ENCODE measurements at regions not wholly inside any gene's neighbourhood (a gene's known extent, or its start where the extent isn't known, plus 50 kb on each side); places are given as distances from the start of the nearest gene placed in this dataset.

- Mint-ChIP-seq H3K27ac (ENCODE audit: unreplicated experiment) (no peak overlapping the region), H3K27me3 (ENCODE audit: insufficient read depth, unreplicated experiment) (peaks cover 3% of the 10 kb centered on the region), H3K4me1 (ENCODE audit: low read depth, unreplicated experiment) (no peaks in the 10 kb centered on the region), H3K9me3 (ENCODE audit: unreplicated experiment) (no peaks in the 10 kb centered on the region), H3K36me3 (ENCODE audit: insufficient read depth, unreplicated experiment) (no peaks in the 10 kb centered on the region), H3K4me3 (ENCODE audit: unreplicated experiment) (no peak overlapping the region)
- Histone ChIP-seq H3K9me3 (no peaks in the 10 kb centered on the region), H3K27me3 (replicated peaks; ENCODE audit: control insufficient read depth, insufficient read depth, low read length) (no peaks in the 10 kb centered on the region), H3K4me3 (ENCODE audit: low read depth, low read length) (no peak overlapping the region), H3K36me3 (ENCODE audit: control insufficient read depth, insufficient read depth, low read length) (no peaks in the 10 kb centered on the region), H3K4me1 (no peaks in the 10 kb centered on the region)
- no peak for TF ChIP-seq CTCF (IDR thresholded peaks at IDR 0.05; ENCODE audit: insufficient read depth in 1 of 2, low read depth in 1 of 2, low read length in 1 of 2, severe bottlenecking in 1 of 2, unreplicated experiment in 1 of 2)
- DNase-seq = no peak
- intact Hi-C loops (cut with micrococcal nuclease; ENCODE audit: unreplicated experiment) = no loop called here
- CTCF ChIA-PET = no interaction called here
- POLR2A ChIA-PET = no interaction called here
- no TSS peak for BruUV-seq (replicated peaks)
These were observed 91.1 kb upstream of the CARD11 start for GRCh38 chr7:3134745-3135144.

GRCh38 chr7:3135626-3136025 lies 92.0 kb upstream of the CARD11 start:
- Mint-ChIP-seq H3K36me3 (ENCODE audit: insufficient read depth, unreplicated experiment) (no peaks in the 10 kb centered on the region), H3K27me3 (ENCODE audit: insufficient read depth, unreplicated experiment) (peaks cover 5% of the 10 kb centered on the region), H3K9me3 (ENCODE audit: unreplicated experiment) (no peaks in the 10 kb centered on the region), H3K4me1 (ENCODE audit: low read depth, unreplicated experiment) (no peaks in the 10 kb centered on the region), H3K27ac (ENCODE audit: unreplicated experiment) (no peak overlapping the region), H3K4me3 (ENCODE audit: unreplicated experiment) (no peak overlapping the region)
- H3K4me3 ChIP-seq (ENCODE audit: low read depth, low read length) = no peak overlapping the region
- TF ChIP-seq CTCF (IDR thresholded peaks at IDR 0.05; ENCODE audit: insufficient read depth in 1 of 2, low read depth in 1 of 2, low read length in 1 of 2, severe bottlenecking in 1 of 2, unreplicated experiment in 1 of 2) = no peak
- H3K27me3 ChIP-seq (replicated peaks; ENCODE audit: control insufficient read depth, insufficient read depth, low read length) = no peaks in the 10 kb centered on the region
- no TSS peak for BruUV-seq (replicated peaks)
- ChIA-PET CTCF (no interaction called here), POLR2A (no interaction called here)
- intact Hi-C loops (cut with micrococcal nuclease; ENCODE audit: unreplicated experiment) = no loop called here
- H3K36me3 ChIP-seq (ENCODE audit: control insufficient read depth, insufficient read depth, low read length) = no peaks in the 10 kb centered on the region
- no peaks in the 10 kb centered on the region for H3K4me1 ChIP-seq
- H3K9me3 ChIP-seq = no peaks in the 10 kb centered on the region
- DNase-seq = no peak

GRCh38 chr7:3138206-3138605 lies 94.5 kb upstream of the CARD11 start:
- Histone ChIP-seq H3K9me3 (no peaks in the 10 kb centered on the region), H3K4me1 (no peaks in the 10 kb centered on the region), H3K27me3 (replicated peaks; ENCODE audit: control insufficient read depth, insufficient read depth, low read length) (no peaks in the 10 kb centered on the region), H3K4me3 (ENCODE audit: low read depth, low read length) (no peak overlapping the region), H3K36me3 (ENCODE audit: control insufficient read depth, insufficient read depth, low read length) (no peaks in the 10 kb centered on the region)
- Mint-ChIP-seq H3K4me3 (ENCODE audit: unreplicated experiment) (no peak overlapping the region), H3K4me1 (ENCODE audit: low read depth, unreplicated experiment) (no peaks in the 10 kb centered on the region), H3K9me3 (ENCODE audit: unreplicated experiment) (no peaks in the 10 kb centered on the region), H3K36me3 (ENCODE audit: insufficient read depth, unreplicated experiment) (no peaks in the 10 kb centered on the region), H3K27me3 (ENCODE audit: insufficient read depth, unreplicated experiment) (peaks cover 8% of the 10 kb centered on the region), H3K27ac (ENCODE audit: unreplicated experiment) (no peak overlapping the region)
- ChIA-PET POLR2A (no interaction called here), CTCF (interaction anchor here (0.6 kb wide), 1 partner anchor 729 kb away, joined by 3 read pairs; no protein-coding TSS in a partner anchor)
- no TSS peak for BruUV-seq (replicated peaks)
- DNase-seq = no peak
- TF ChIP-seq CTCF (IDR thresholded peaks at IDR 0.05; ENCODE audit: insufficient read depth in 1 of 2, low read depth in 1 of 2, low read length in 1 of 2, severe bottlenecking in 1 of 2, unreplicated experiment in 1 of 2) = no peak
- intact Hi-C loops (cut with micrococcal nuclease; ENCODE audit: unreplicated experiment) = no loop called here
